HG03103 (cell line): ENCODE measurements at regions not wholly inside any gene's neighbourhood (a gene's known extent, or its start where the extent isn't known, plus 50 kb on each side); places are given as distances from the start of the nearest gene placed in this dataset.
"Not testable (repeated sequence)": the region's sequence is repeated elsewhere in the genome, so short reads cannot be mapped to it uniquely, and the experiment has no call there.

Experiments
- ATAC-seq: cut with Tn5 transposase; IDR thresholded peaks from one replicate; pipeline ENCODE4 v1.9.1; 2021; ENCODE audit warnings: low read depth; ENCODE audit not compliant: unreplicated experiment

GRCh38 chr6:170067923-170068360 is 222.9 kb downstream of the DLL1 start:
- no peak for ATAC-seq

- no peak for ATAC-seq
Measured at GRCh38 chr6:170067181-170067641, 223.7 kb downstream of the DLL1 start.

GRCh38 chr6:170066679-170067078 is 224.2 kb downstream of the DLL1 start:
- no peak for ATAC-seq

- ATAC-seq, result no peak
Measured at GRCh38 chr6:170063851-170064602, 226.9 kb downstream of the DLL1 start.

- ATAC-seq, result no peak
Measured at GRCh38 chr6:170063431-170063830, 227.4 kb downstream of the DLL1 start.

- ATAC-seq, result no peak
Measured at GRCh38 chr6:170062915-170063241, 228.0 kb downstream of the DLL1 start.

- ATAC-seq, result no peak
Measured at GRCh38 chr6:170062209-170062914, 228.5 kb downstream of the DLL1 start.

- ATAC-seq, result no peak
Measured at GRCh38 chr6:170058878-170059485, 231.9 kb downstream of the DLL1 start.

GRCh38 chr6:170057961-170058877 is 232.7 kb downstream of the DLL1 start:
- no peak for ATAC-seq

- ATAC-seq, result no peak
Measured at GRCh38 chr6:170057034-170057734, 233.7 kb downstream of the DLL1 start.

- ATAC-seq, result no peak
Measured at GRCh38 chr6:170056278-170056711, 234.6 kb downstream of the DLL1 start.

GRCh38 chr6:170055797-170056196 is 235.1 kb downstream of the DLL1 start:
- ATAC-seq, result not testable (repeated sequence)

GRCh38 chr6:170053966-170054661 is 236.8 kb downstream of the DLL1 start:
- no peak for ATAC-seq

- ATAC-seq, result no peak
Measured at GRCh38 chr6:170052991-170053821, 237.7 kb downstream of the DLL1 start.

GRCh38 chr6:170051229-170052172 is 239.4 kb downstream of the DLL1 start:
- ATAC-seq, result no peak

GRCh38 chr6:170050591-170051041 is 240.3 kb downstream of the DLL1 start:
- no peak for ATAC-seq
